BJ (cell line): ENCODE measurements at regions not wholly inside any gene's neighbourhood (a gene's known extent, or its start where the extent isn't known, plus 50 kb on each side); places are given as distances from the start of the nearest gene placed in this dataset.
"Not testable (repeated sequence)": the region's sequence is repeated elsewhere in the genome, so short reads cannot be mapped to it uniquely, and the experiment has no call there.

ENCODE experiments used
- CTCF ChIA-PET: fragments of 350-600 bp; formaldehyde crosslinking; extraction: SDS; loops from one replicate; lab custom pipeline; 2021; ENCODE audit warnings: antibody characterized with exemption, inconsistent platforms; lab: Yijun Ruan, JAX
- POLR2A ChIA-PET: fragments of 300-600 bp; sonication (Branson Sonifier 250); formaldehyde crosslinking; extraction: SDS; loops from one replicate; lab custom pipeline; 2021; ENCODE audit warnings: antibody characterized with exemption; lab: Charles Lee
- DNase-seq: peaks from one replicate; pipeline ENCODE4 v3.0.0-alpha.2; 2011; ENCODE audit warnings: low read depth
- H3K27me3 ChIP-seq: 2 replicates; pipeline ENCODE4 v1.6.0; 2011; ENCODE audit warnings: low read length; ENCODE audit not compliant: control insufficient read depth, insufficient read depth
- H3K36me3 ChIP-seq: 2 replicates; pipeline ENCODE4 v1.5.1; 2011; ENCODE audit warnings: low read length; ENCODE audit not compliant: control insufficient read depth, insufficient read depth
- H3K4me3 ChIP-seq: 2 replicates; pipeline ENCODE4 v1.5.1; 2011; ENCODE audit warnings: low read depth, mild to moderate bottlenecking, control low read depth, low read length
- CTCF ChIP-seq: IDR thresholded peaks from 2 replicates; pipeline ENCODE4 v1.5.1; 2011; ENCODE audit warnings: low read depth, mild to moderate bottlenecking, control low read depth, inconsistent platforms, low read length, moderate library complexity; ENCODE audit not compliant: insufficient read depth

GRCh38 chr13:86253497-86253896 lies 454.3 kb upstream of the SLITRK6 start:
- POLR2A ChIA-PET, H3K27me3 ChIP-seq, H3K4me3 ChIP-seq, DNase-seq, H3K36me3 ChIP-seq, CTCF ChIA-PET: not testable (repeated sequence)

- H3K27me3 ChIP-seq, POLR2A ChIA-PET, H3K36me3 ChIP-seq, H3K4me3 ChIP-seq, DNase-seq, CTCF ChIA-PET: not testable (repeated sequence)
These were observed 456.6 kb upstream of the SLITRK6 start for GRCh38 chr13:86255820-86256219.

- ChIA-PET POLR2A (no interaction called here), CTCF (no interaction called here)
- H3K36me3 ChIP-seq = no peaks in the 10 kb centered on the region
- H3K4me3 ChIP-seq = no peak overlapping the region
- DNase-seq = no peak
- TF ChIP-seq CTCF = no peak
- no peaks in the 10 kb centered on the region for H3K27me3 ChIP-seq
These were observed 470.3 kb upstream of the SLITRK6 start for GRCh38 chr13:86269511-86269910.

- Histone ChIP-seq H3K4me3 (no peak overlapping the region), H3K36me3 (no peaks in the 10 kb centered on the region), H3K27me3 (no peaks in the 10 kb centered on the region)
- CTCF ChIA-PET = no interaction called here
- DNase-seq = no peak
- no peak for TF ChIP-seq CTCF
- POLR2A ChIA-PET = no interaction called here
These were observed 483.2 kb upstream of the SLITRK6 start for GRCh38 chr13:86282442-86282841.

GRCh38 chr13:86283031-86283430 lies 483.8 kb upstream of the SLITRK6 start:
- TF ChIP-seq CTCF = no peak
- no peaks in the 10 kb centered on the region for H3K27me3 ChIP-seq
- no peaks in the 10 kb centered on the region for H3K36me3 ChIP-seq
- no peak overlapping the region for H3K4me3 ChIP-seq
- ChIA-PET POLR2A (no interaction called here), CTCF (no interaction called here)
- no peak for DNase-seq

GRCh38 chr13:86298725-86299124 lies 499.5 kb upstream of the SLITRK6 start:
- ChIA-PET POLR2A (no interaction called here), CTCF (no interaction called here)

More at GRCh38 chr13:86298725-86299124, 499.5 kb upstream of the SLITRK6 start:
- H3K36me3 ChIP-seq = no peaks in the 10 kb centered on the region
- no peak for TF ChIP-seq CTCF
- H3K4me3 ChIP-seq = no peak overlapping the region
- no peak for DNase-seq
- H3K27me3 ChIP-seq = no peaks in the 10 kb centered on the region
